H7 (cell line): ENCODE measurements at regions not wholly inside any gene's neighbourhood (a gene's known extent, or its start where the extent isn't known, plus 50 kb on each side); places are given as distances from the start of the nearest gene placed in this dataset.

Experiments used
- DNase-seq: peaks from one replicate; pipeline ENCODE4 v3.0.0; 2012
- H3K27me3 ChIP-seq: 2 replicates; pipeline ENCODE4 v1.6.0; 2011; ENCODE audit warnings: mild to moderate bottlenecking, low read length; ENCODE audit not compliant: control insufficient read depth, insufficient read depth
- H3K36me3 ChIP-seq: replicated peaks from 2 replicates; pipeline ENCODE4 v1.5.1; 2011; ENCODE audit warnings: low read length; ENCODE audit not compliant: control insufficient read depth, insufficient read depth
- H3K4me3 ChIP-seq: 2 replicates; pipeline ENCODE4 v1.5.1; 2011; ENCODE audit warnings: low read depth, mild to moderate bottlenecking, control low read depth, low read length, moderate library complexity; ENCODE audit not compliant: insufficient read depth

GRCh38 chr10:3408603-3409365 is 236.2 kb upstream of the PITRM1 start:
- no peak overlapping the region for H3K4me3 ChIP-seq
- DNase-seq: no peak
- H3K36me3 ChIP-seq: no peaks in the 10 kb centered on the region
- H3K27me3 ChIP-seq: no peaks in the 10 kb centered on the region

- no peaks in the 10 kb centered on the region for H3K36me3 ChIP-seq
- H3K4me3 ChIP-seq: no peak overlapping the region
- no peak for DNase-seq
- no peaks in the 10 kb centered on the region for H3K27me3 ChIP-seq
These were observed 234.6 kb upstream of the PITRM1 start for GRCh38 chr10:3407208-3407607.

GRCh38 chr10:3406556-3406955 is 234.0 kb upstream of the PITRM1 start:
- Histone ChIP-seq H3K4me3 (no peak overlapping the region), H3K36me3 (no peaks in the 10 kb centered on the region), H3K27me3 (no peaks in the 10 kb centered on the region)
- no peak for DNase-seq

- Histone ChIP-seq H3K27me3 (no peaks in the 10 kb centered on the region), H3K36me3 (no peaks in the 10 kb centered on the region), H3K4me3 (no peak overlapping the region)
- DNase-seq: no peak
These were observed 231.8 kb upstream of the PITRM1 start for GRCh38 chr10:3404381-3404780.

- DNase-seq: no peak
- Histone ChIP-seq H3K27me3 (no peaks in the 10 kb centered on the region), H3K36me3 (no peaks in the 10 kb centered on the region), H3K4me3 (no peak overlapping the region)
These were observed 229.7 kb upstream of the PITRM1 start for GRCh38 chr10:3402187-3402751.

GRCh38 chr10:3401491-3401938 is 228.9 kb upstream of the PITRM1 start:
- no peak for DNase-seq
- Histone ChIP-seq H3K36me3 (no peaks in the 10 kb centered on the region), H3K4me3 (no peak overlapping the region), H3K27me3 (no peaks in the 10 kb centered on the region)

GRCh38 chr10:3400348-3400747 is 227.8 kb upstream of the PITRM1 start:
- no peaks in the 10 kb centered on the region for H3K27me3 ChIP-seq
- no peak for DNase-seq

GRCh38 chr10:3399756-3400155 is 227.2 kb upstream of the PITRM1 start:
- DNase-seq: no peak
- H3K4me3 ChIP-seq: no peak overlapping the region
- H3K27me3 ChIP-seq: no peaks in the 10 kb centered on the region
- no peaks in the 10 kb centered on the region for H3K36me3 ChIP-seq

More at GRCh38 chr10:3400348-3400747, 227.8 kb upstream of the PITRM1 start:
- Histone ChIP-seq H3K36me3 (no peaks in the 10 kb centered on the region), H3K4me3 (no peak overlapping the region)

GRCh38 chr10:3398825-3399646 is 226.5 kb upstream of the PITRM1 start:
- H3K27me3 ChIP-seq: no peaks in the 10 kb centered on the region
- no peak overlapping the region for H3K4me3 ChIP-seq
- DNase-seq: no peak
- H3K36me3 ChIP-seq: no peaks in the 10 kb centered on the region

- no peaks in the 10 kb centered on the region for H3K36me3 ChIP-seq
- H3K27me3 ChIP-seq: no peaks in the 10 kb centered on the region
- no peak for DNase-seq
- no peak overlapping the region for H3K4me3 ChIP-seq
These were observed 225.3 kb upstream of the PITRM1 start for GRCh38 chr10:3397846-3398245.

GRCh38 chr10:3397231-3397630 is 224.6 kb upstream of the PITRM1 start:
- no peak overlapping the region for H3K4me3 ChIP-seq
- no peaks in the 10 kb centered on the region for H3K27me3 ChIP-seq
- no peak for DNase-seq

GRCh38 chr10:3396116-3396515 is 223.5 kb upstream of the PITRM1 start:
- no peak overlapping the region for H3K4me3 ChIP-seq
- no peaks in the 10 kb centered on the region for H3K36me3 ChIP-seq
- DNase-seq: no peak
- H3K27me3 ChIP-seq: no peaks in the 10 kb centered on the region

More at GRCh38 chr10:3397231-3397630, 224.6 kb upstream of the PITRM1 start:
- H3K36me3 ChIP-seq: no peaks in the 10 kb centered on the region

- no peaks in the 10 kb centered on the region for H3K27me3 ChIP-seq
- H3K4me3 ChIP-seq: no peak overlapping the region
- H3K36me3 ChIP-seq: no peaks in the 10 kb centered on the region
- DNase-seq: no peak
These were observed 222.9 kb upstream of the PITRM1 start for GRCh38 chr10:3395458-3395861.

- no peaks in the 10 kb centered on the region for H3K36me3 ChIP-seq
These were observed 222.5 kb upstream of the PITRM1 start for GRCh38 chr10:3395041-3395440.

GRCh38 chr10:3393958-3394357 is 221.4 kb upstream of the PITRM1 start:
- no peak for DNase-seq
- Histone ChIP-seq H3K27me3 (no peaks in the 10 kb centered on the region), H3K4me3 (no peak overlapping the region)

More at GRCh38 chr10:3395041-3395440, 222.5 kb upstream of the PITRM1 start:
- DNase-seq: no peak
- no peaks in the 10 kb centered on the region for H3K27me3 ChIP-seq
- no peak overlapping the region for H3K4me3 ChIP-seq

More at GRCh38 chr10:3393958-3394357, 221.4 kb upstream of the PITRM1 start:
- H3K36me3 ChIP-seq: no peaks in the 10 kb centered on the region
